DMS 273 (cell line): ENCODE measurements at regions not wholly inside any gene's neighbourhood (a gene's known extent, or its start where the extent isn't known, plus 50 kb on each side); places are given as distances from the start of the nearest gene placed in this dataset.
"Not testable (repeated sequence)": the region's sequence is repeated elsewhere in the genome, so short reads cannot be mapped to it uniquely, and the experiment has no call there.

Experiments used
- DNase-seq: peaks from one replicate; lab custom pipeline; 2025; ENCODE audit not compliant: unreplicated experiment; lab: John Stamatoyannopoulos, UW

GRCh38 chr14:84976805-84977204 is 553.1 kb upstream of the FLRT2 start:
- DNase-seq = no peak

- no peak for DNase-seq
Measured at GRCh38 chr14:84987042-84987441, 542.9 kb upstream of the FLRT2 start.

- no peak for DNase-seq
Measured at GRCh38 chr14:84988357-84988756, 541.6 kb upstream of the FLRT2 start.

GRCh38 chr14:84991021-84991420 is 538.9 kb upstream of the FLRT2 start:
- no peak for DNase-seq

- no peak for DNase-seq
Measured at GRCh38 chr14:84998216-84998615, 531.7 kb upstream of the FLRT2 start.

GRCh38 chr14:85002846-85003245 is 527.1 kb upstream of the FLRT2 start:
- DNase-seq = peak; percentile 1

GRCh38 chr14:85003805-85004204 is 526.1 kb upstream of the FLRT2 start:
- no peak for DNase-seq

GRCh38 chr14:85009506-85009905 is 520.4 kb upstream of the FLRT2 start:
- no peak for DNase-seq

GRCh38 chr14:85010186-85010585 is 519.8 kb upstream of the FLRT2 start:
- no peak for DNase-seq

- DNase-seq = no peak
Measured at GRCh38 chr14:85016496-85016895, 513.4 kb upstream of the FLRT2 start.

GRCh38 chr14:85023866-85024265 is 506.1 kb upstream of the FLRT2 start:
- DNase-seq = not testable (repeated sequence)

GRCh38 chr14:85024931-85025330 is 505.0 kb upstream of the FLRT2 start:
- no peak for DNase-seq

- DNase-seq = no peak
Measured at GRCh38 chr14:85027681-85028370, 502.1 kb upstream of the FLRT2 start.

- DNase-seq = no peak
Measured at GRCh38 chr14:85037411-85037810, 492.5 kb upstream of the FLRT2 start.

- no peak for DNase-seq
Measured at GRCh38 chr14:85038526-85039352, 491.2 kb upstream of the FLRT2 start.

GRCh38 chr14:85039353-85039626 is 490.7 kb upstream of the FLRT2 start:
- DNase-seq = no peak

GRCh38 chr14:85040046-85040685 is 489.8 kb upstream of the FLRT2 start:
- no peak for DNase-seq

GRCh38 chr14:85041618-85042017 is 488.3 kb upstream of the FLRT2 start:
- DNase-seq = no peak

GRCh38 chr14:85042301-85042700 is 487.6 kb upstream of the FLRT2 start:
- DNase-seq = no peak

GRCh38 chr14:85050180-85050579 is 479.8 kb upstream of the FLRT2 start:
- no peak for DNase-seq

GRCh38 chr14:85052646-85053045 is 477.3 kb upstream of the FLRT2 start:
- DNase-seq = no peak

GRCh38 chr14:85054178-85054577 is 475.8 kb upstream of the FLRT2 start:
- DNase-seq = no peak
